22Rv1 (cell line): ENCODE measurements at regions not wholly inside any gene's neighbourhood (a gene's known extent, or its start where the extent isn't known, plus 50 kb on each side); places are given as distances from the start of the nearest gene placed in this dataset.

ENCODE experiments used
- ZFX ChIP-seq: fragments of 450-650 bp; IDR thresholded peaks from 2 replicates; pipeline ENCODE4 v1.6.1; 2017; ENCODE audit warnings: antibody characterized with exemption, borderline replicate concordance
- TF ChIP-seq, protein P1 (sequence below): fragments of 450-650 bp; IDR thresholded peaks from 2 replicates; pipeline ENCODE4 v1.5.1; 2017; ENCODE audit warnings: mild to moderate bottlenecking

DNA sequence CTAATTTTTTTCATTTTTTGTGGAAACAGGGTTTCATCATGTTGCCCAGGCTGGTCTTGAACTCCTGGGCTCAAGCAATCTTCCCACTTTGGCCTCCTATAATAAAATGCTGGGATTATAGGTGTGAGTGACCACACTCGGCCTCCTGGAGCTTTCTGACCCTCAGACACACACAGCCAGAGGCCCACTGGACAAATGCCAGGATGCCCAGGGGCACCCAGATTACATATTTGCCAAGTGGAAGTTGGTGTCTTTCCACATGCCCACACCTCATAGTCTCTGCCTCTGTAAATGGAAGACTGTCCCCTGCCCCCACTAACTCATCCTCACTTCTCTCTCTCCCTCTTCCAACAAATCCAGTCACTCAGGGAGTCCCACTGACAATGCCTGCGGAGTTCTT, 63.4 kb upstream of the LRP8 start:
- TF ChIP-seq, protein P1, sequence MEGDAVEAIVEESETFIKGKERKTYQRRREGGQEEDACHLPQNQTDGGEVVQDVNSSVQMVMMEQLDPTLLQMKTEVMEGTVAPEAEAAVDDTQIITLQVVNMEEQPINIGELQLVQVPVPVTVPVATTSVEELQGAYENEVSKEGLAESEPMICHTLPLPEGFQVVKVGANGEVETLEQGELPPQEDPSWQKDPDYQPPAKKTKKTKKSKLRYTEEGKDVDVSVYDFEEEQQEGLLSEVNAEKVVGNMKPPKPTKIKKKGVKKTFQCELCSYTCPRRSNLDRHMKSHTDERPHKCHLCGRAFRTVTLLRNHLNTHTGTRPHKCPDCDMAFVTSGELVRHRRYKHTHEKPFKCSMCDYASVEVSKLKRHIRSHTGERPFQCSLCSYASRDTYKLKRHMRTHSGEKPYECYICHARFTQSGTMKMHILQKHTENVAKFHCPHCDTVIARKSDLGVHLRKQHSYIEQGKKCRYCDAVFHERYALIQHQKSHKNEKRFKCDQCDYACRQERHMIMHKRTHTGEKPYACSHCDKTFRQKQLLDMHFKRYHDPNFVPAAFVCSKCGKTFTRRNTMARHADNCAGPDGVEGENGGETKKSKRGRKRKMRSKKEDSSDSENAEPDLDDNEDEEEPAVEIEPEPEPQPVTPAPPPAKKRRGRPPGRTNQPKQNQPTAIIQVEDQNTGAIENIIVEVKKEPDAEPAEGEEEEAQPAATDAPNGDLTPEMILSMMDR = no peak
- TF ChIP-seq ZFX = no peak
